DND-41 (cell line): ENCODE measurements at regions not wholly inside any gene's neighbourhood (a gene's known extent, or its start where the extent isn't known, plus 50 kb on each side); places are given as distances from the start of the nearest gene placed in this dataset.
"Not testable (repeated sequence)": the region's sequence is repeated elsewhere in the genome, so short reads cannot be mapped to it uniquely, and the experiment has no call there.

Experiments used
- ATAC-seq: fragments of 200-7000 bp; cut with Tn5 transposase; 3 replicates; pipeline ENCODE4 v1.9.1; 2021; ENCODE audit warnings: low read depth; ENCODE audit not compliant: insufficient read depth
- DNase-seq: peaks from one replicate; pipeline ENCODE4 v3.0.0-alpha.2; 2020
- H2AFZ ChIP-seq: 2 replicates; pipeline ENCODE4 v1.6.0; 2012; ENCODE audit warnings: low read depth, low read length
- H3K27ac ChIP-seq: 2 replicates; pipeline ENCODE4 v1.5.1; 2012; ENCODE audit warnings: low read length, inconsistent platforms
- H3K27me3 ChIP-seq: fragments of 200-600 bp; sonication (generic); 2 replicates; pipeline ENCODE4 v1.6.0; 2012; ENCODE audit warnings: low read length, mild to moderate bottlenecking, inconsistent platforms; ENCODE audit not compliant: insufficient read depth, poor library complexity
- H3K36me3 ChIP-seq: 2 replicates; pipeline ENCODE4 v1.5.1; 2012; ENCODE audit warnings: low read length, inconsistent platforms; ENCODE audit not compliant: insufficient read depth
- H3K4me1 ChIP-seq: 2 replicates; pipeline ENCODE4 v1.5.1; 2012; ENCODE audit warnings: mild to moderate bottlenecking, low read length; ENCODE audit not compliant: insufficient read depth
- H3K4me2 ChIP-seq: 2 replicates; pipeline ENCODE4 v1.6.0; 2012; ENCODE audit warnings: mild to moderate bottlenecking, moderate library complexity, low read length, inconsistent platforms; ENCODE audit not compliant: insufficient read depth
- H3K4me3 ChIP-seq, 2 experiments: fragments of 200-600 bp in 1 of 2; shearing (Covaris generic) in 1 of 2; 2 replicates each; pipeline ENCODE4 v1.5.1; 2012 to 2016; ENCODE audit warnings: inconsistent platforms in 2 of 2, low read length in 2 of 2, mild to moderate bottlenecking in 2 of 2, low read depth in 1 of 2, moderate library complexity in 1 of 2
- H3K79me2 ChIP-seq: 2 replicates; pipeline ENCODE4 v1.6.0; 2012; ENCODE audit warnings: low read length, inconsistent platforms; ENCODE audit not compliant: insufficient read depth
- H3K9ac ChIP-seq: 2 replicates; pipeline ENCODE4 v1.6.0; 2012; ENCODE audit warnings: low read depth, mild to moderate bottlenecking, inconsistent platforms, low read length, moderate library complexity
- H3K9me3 ChIP-seq: 2 replicates; pipeline ENCODE4 v1.5.1; 2012; ENCODE audit warnings: low read length, moderate library complexity, mild to moderate bottlenecking, inconsistent platforms; ENCODE audit not compliant: insufficient read depth, severe bottlenecking
- H4K20me1 ChIP-seq: 2 replicates; pipeline ENCODE4 v1.6.0; 2012; ENCODE audit warnings: low read length; ENCODE audit not compliant: insufficient read depth
- CTCF ChIP-seq: IDR thresholded peaks from 2 replicates; pipeline ENCODE4 v1.5.1; 2012; ENCODE audit warnings: borderline replicate concordance, low read length, moderate library complexity, mild to moderate bottlenecking; ENCODE audit not compliant: poor library complexity, severe bottlenecking; ENCODE audit errors: extremely low read depth
- EZH2 ChIP-seq: IDR thresholded peaks from 3 replicates; pipeline ENCODE4 v1.6.1; 2012; ENCODE audit warnings: borderline replicate concordance, low read depth, mild to moderate bottlenecking, moderate library complexity, low read length, inconsistent platforms; ENCODE audit not compliant: severe bottlenecking

- DNase-seq (no peak), ATAC-seq (no peak)
- no peaks in the 10 kb centered on the region for H3K79me2 ChIP-seq
- H3K4me2 ChIP-seq = no peak overlapping the region
- no peak overlapping the region for H3K9ac ChIP-seq
- no peaks in the 10 kb centered on the region for H3K27me3 ChIP-seq
- TF ChIP-seq EZH2 = no peak
- no peak for TF ChIP-seq CTCF
- no peaks in the 10 kb centered on the region for H3K4me1 ChIP-seq
- no peak overlapping the region for H3K4me3 ChIP-seq
- H3K36me3 ChIP-seq = no peaks in the 10 kb centered on the region
- H2AFZ ChIP-seq = no peak overlapping the region
- no peaks in the 10 kb centered on the region for H4K20me1 ChIP-seq
- H3K27ac ChIP-seq = no peak overlapping the region
- H3K9me3 ChIP-seq = peaks cover 10% of the 10 kb centered on the region
Measured at GRCh38 chr21:21897275-21897883, 899.2 kb downstream of the NCAM2 start.

- Histone ChIP-seq H3K79me2 (no peaks in the 10 kb centered on the region), H3K4me2 (no peak overlapping the region), H3K9ac (no peak overlapping the region), H3K9me3 (peaks cover 8% of the 10 kb centered on the region), H3K4me1 (no peaks in the 10 kb centered on the region), H3K27ac (no peak overlapping the region), H3K36me3 (no peaks in the 10 kb centered on the region), H3K27me3 (no peaks in the 10 kb centered on the region), H2AFZ (no peak overlapping the region), H4K20me1 (no peaks in the 10 kb centered on the region), H3K4me3 (no peak overlapping the region)
- DNase-seq = no peak
- TF ChIP-seq CTCF (no peak), EZH2 (no peak)
- no peak for ATAC-seq
Measured at GRCh38 chr21:21898801-21899200, 900.6 kb downstream of the NCAM2 start.

GRCh38 chr21:21902416-21902815, 904.2 kb downstream of the NCAM2 start:
- not testable (repeated sequence) for H2AFZ ChIP-seq, DNase-seq, H3K27me3 ChIP-seq, H3K4me2 ChIP-seq, H3K79me2 ChIP-seq, H3K4me3 ChIP-seq, H4K20me1 ChIP-seq, ATAC-seq, H3K9me3 ChIP-seq, H3K4me1 ChIP-seq, H3K9ac ChIP-seq, H3K36me3 ChIP-seq, H3K27ac ChIP-seq

- ATAC-seq (no peak), DNase-seq (no peak)
- Histone ChIP-seq H3K9ac (no peak overlapping the region), H2AFZ (no peak overlapping the region), H3K79me2 (no peaks in the 10 kb centered on the region), H3K4me2 (no peak overlapping the region), H3K27ac (no peak overlapping the region), H3K9me3 (peaks cover 3% of the 10 kb centered on the region), H3K4me3 (no peak overlapping the region), H3K36me3 (no peaks in the 10 kb centered on the region), H3K27me3 (no peaks in the 10 kb centered on the region), H4K20me1 (no peaks in the 10 kb centered on the region), H3K4me1 (no peaks in the 10 kb centered on the region)
- TF ChIP-seq EZH2 (no peak), CTCF (no peak)
Measured at GRCh38 chr21:21907271-21907670, 909.1 kb downstream of the NCAM2 start.
